ENCODE measurements at regions not wholly inside any gene's neighbourhood (a gene's known extent, or its start where the extent isn't known, plus 50 kb on each side); places are given as distances from the start of the nearest gene placed in this dataset.
"Not testable (repeated sequence)": the region's sequence is repeated elsewhere in the genome, so short reads cannot be mapped to it uniquely, and the experiment has no call there.

- DNase-seq (ENCODE audit: low read depth): no peak
Observed at GRCh38 chr17:62322313-62322712, 58.0 kb upstream of the EFCAB3 start.

GRCh38 chr17:62321451-62321850 lies 58.9 kb upstream of the EFCAB3 start:
- DNase-seq (ENCODE audit: low read depth): peak; percentile 28

- DNase-seq (ENCODE audit: low read depth): no peak
Observed at GRCh38 chr17:62319846-62320245, 60.5 kb upstream of the EFCAB3 start.

DNA sequence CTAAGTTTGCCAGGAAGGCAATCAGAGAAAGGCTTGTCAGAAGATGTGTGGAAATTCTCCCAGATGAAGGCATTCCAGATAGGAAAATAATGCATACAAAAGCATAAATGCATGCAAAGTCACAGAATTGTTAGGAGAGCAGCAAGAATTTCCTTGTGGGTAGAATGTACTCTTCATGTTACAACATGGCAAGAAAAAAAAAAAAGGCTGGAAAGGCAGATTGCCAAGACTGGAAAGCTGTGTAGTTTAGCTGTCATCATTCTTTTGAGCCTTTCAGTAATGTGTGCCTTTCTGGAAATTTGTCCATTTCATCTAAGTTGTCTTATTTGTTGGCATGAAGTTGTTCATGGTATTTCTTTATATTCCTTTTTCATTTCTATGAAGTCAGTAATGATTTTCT lies 71.0 kb upstream of the EFCAB3 start:
- no peak for DNase-seq (ENCODE audit: low read depth)

- DNase-seq (ENCODE audit: low read depth): no peak
Observed at GRCh38 chr17:62307196-62307595, 73.2 kb upstream of the EFCAB3 start.

- no peak for DNase-seq (ENCODE audit: low read depth)
Observed at GRCh38 chr17:62303476-62303875, 76.9 kb upstream of the EFCAB3 start.

DNA sequence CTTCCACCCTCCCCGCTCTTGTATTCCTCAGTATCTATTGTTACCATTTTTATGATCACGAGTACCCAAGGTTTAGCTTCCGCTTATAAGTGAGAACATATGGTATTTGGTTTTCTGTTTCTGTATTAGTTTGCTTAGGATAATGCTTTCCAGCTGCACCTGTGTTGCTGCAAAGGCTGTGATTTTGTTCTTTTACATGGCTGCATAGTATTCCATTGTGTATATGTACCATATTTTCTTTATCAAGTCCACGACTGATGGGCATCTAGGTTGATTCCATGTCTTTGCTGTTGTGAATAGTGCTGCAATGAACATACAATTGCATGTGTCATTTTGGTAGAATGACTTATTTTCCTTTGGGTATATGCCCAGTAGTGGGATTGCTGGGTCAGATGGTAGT lies 79.7 kb upstream of the EFCAB3 start:
- no peak for DNase-seq (ENCODE audit: low read depth)

DNA sequence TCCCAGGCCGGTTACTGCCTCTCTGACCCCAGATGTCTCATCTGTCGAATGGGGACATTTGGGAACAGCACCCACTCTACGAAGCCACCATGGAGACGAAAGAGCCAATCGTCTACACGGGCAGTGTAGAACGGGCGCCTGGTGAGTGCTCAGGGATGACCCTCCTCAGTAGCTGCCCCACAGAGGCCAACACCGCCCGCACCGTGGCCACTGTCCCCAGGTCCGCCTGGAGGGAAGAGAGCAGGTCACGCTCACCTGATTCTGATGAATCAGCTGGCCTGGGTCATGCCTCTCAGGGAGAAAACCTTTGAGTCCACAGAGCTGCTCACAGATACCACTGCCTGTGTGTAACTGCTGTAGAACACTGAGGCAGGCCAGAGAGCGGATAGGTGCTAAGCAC lies 105.1 kb upstream of the EFCAB3 start:
- DNase-seq (ENCODE audit: low read depth): not testable (repeated sequence)

GRCh38 chr17:62268361-62268760 lies 112.0 kb upstream of the EFCAB3 start:
- not testable (repeated sequence) for DNase-seq (ENCODE audit: low read depth)

GRCh38 chr17:62264974-62265373 lies 115.4 kb upstream of the EFCAB3 start:
- DNase-seq (ENCODE audit: low read depth): not testable (repeated sequence)

DNA sequence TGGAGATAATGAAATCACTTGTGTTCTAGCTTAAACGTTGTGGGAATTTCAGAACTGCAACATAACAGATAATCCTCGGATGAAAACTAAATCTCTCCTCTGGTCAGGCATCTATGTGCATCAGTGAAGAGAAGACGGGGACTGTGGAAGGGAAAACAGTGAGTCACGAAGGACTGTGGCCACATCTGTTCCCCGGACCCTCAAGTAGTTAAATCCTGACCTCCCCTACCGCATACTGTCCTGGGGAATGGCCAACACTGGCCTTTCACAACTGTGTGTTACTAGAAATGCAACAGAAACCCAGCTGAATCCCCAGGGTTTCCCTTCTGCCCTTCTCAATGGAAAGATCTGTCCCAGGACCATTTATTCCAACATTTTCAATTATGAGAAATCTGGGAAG lies 124.6 kb upstream of the EFCAB3 start:
- DNase-seq (ENCODE audit: low read depth): not testable (repeated sequence)

- DNase-seq (ENCODE audit: low read depth): peak; percentile 16
Observed at GRCh38 chr17:62242076-62242475, 138.3 kb upstream of the EFCAB3 start.

GRCh38 chr17:62239569-62239968 lies 140.8 kb upstream of the EFCAB3 start:
- DNase-seq (ENCODE audit: low read depth): not testable (repeated sequence)

GRCh38 chr17:62238551-62239338 lies 141.6 kb upstream of the EFCAB3 start:
- not testable (repeated sequence) for DNase-seq (ENCODE audit: low read depth)

GRCh38 chr17:62233822-62234481 lies 146.4 kb upstream of the EFCAB3 start:
- DNase-seq (ENCODE audit: low read depth): not testable (repeated sequence)

GRCh38 chr17:62231293-62231692 lies 149.1 kb upstream of the EFCAB3 start:
- not testable (repeated sequence) for DNase-seq (ENCODE audit: low read depth)

DNA sequence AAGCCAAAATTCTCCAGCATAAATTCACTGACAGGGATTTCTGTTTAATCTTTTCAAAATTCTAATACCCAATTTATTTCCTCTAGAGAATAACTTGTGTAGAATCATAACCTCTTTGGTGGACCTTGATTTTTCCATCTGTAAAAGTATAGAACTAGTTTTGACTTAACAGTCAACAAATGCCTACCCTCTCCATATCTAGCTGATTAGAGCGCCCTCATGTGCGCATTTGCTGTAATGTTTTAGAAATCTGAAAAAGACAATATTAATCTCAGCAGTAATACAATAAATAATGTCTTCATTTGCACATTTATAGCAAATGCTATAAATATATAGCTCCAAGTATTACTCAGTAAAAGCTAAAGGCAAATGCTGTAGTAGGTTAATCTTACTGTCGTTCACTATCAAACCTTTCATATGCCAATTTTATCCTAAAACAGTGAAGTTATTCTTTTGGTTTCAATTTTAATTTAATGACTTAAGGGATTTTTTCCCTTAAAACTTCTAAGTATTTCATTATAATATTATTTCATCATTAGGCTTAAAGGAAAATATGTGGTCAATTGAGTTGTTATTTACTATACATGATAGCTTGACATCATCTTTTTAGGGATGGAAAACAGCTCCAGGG lies 153.6 kb upstream of the EFCAB3 start:
- DNase-seq (ENCODE audit: low read depth): not testable (repeated sequence)

DNA sequence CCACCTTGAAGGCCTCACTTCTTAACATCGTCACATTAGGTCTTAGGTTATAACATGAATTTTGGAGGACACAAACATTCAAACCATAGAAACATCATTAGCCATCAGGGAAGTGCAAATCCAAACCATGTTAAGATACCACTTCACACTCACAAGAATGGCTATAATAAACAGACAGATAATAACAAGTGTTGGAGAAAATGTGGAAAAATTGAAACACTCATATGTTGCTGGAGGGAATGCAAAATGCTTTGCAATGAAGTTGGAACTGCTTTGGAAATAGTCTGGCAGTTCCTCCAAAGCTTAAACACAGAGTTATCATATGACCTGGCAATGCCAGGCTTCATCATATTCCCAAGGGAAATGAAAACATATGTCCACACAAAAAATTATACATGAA lies 156.8 kb upstream of the EFCAB3 start:
- not testable (repeated sequence) for DNase-seq (ENCODE audit: low read depth)

- no peak for DNase-seq (ENCODE audit: low read depth)
Observed at GRCh38 chr17:62219221-62219899, 154.3 kb upstream of the MED13 start.

GRCh38 chr17:62216847-62217246 lies 151.8 kb upstream of the MED13 start:
- DNase-seq (ENCODE audit: low read depth): no peak

DNA sequence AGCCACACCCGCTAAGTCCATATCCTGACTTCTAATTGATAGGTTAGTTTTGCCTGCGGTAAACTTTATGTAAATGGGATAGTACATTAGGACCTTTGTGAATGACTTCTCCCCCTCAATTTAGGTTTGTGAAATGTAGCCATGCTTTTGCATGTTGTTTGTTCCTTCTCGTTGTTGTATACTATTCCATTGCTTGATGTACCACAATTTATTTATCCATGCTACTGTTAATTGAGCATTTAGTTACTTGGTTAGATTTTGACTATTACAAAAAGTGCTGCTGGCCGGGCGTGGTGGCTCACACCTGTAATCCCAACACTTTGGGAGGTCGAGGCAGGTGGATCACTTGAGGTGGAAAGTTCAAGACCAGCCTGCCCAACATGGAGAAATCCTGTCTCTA lies 150.8 kb upstream of the MED13 start:
- not testable (repeated sequence) for DNase-seq (ENCODE audit: low read depth)

GRCh38 chr17:62206550-62206949 lies 141.5 kb upstream of the MED13 start:
- DNase-seq (ENCODE audit: low read depth): no peak
